ENCODE measurements at regions not wholly inside any gene's neighbourhood (a gene's known extent, or its start where the extent isn't known, plus 50 kb on each side); places are given as distances from the start of the nearest gene placed in this dataset.

DNA sequence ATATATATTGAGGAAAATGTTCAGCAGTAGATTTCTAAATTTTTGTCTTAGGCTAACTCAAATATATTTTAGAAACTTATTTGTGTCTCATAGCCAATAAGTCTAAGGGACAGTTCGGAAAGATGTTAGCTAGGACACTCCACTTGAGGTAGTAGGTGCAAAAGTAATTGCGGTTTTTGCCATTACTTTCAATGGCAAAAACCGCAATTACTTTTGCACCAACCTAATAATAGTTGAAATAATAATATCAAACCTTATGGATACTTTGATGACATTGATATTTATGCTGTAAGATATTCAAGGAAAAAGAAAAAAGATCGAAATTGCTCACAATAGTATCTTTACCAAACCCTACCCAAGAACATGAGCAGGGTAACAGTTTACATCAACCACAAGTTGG lies 555.5 kb upstream of the ST8SIA4 start:
- POLR2A ChIA-PET: no interaction called here
- dilution Hi-C loops (cut with MboI; ENCODE audit: extremely low pct_ligation_motif_present, low sequenced_read_pairs): no loop called here

More for the DNA sequence above, 555.5 kb upstream of the ST8SIA4 start:
- TF ChIP-seq MAX (IDR thresholded peaks at IDR 0.05; ENCODE audit: insufficient read depth, insufficient read length) (no peak), CTCF (IDR thresholded peaks at IDR 0.05; ENCODE audit: extremely low read depth in 1 of 2, insufficient read depth in 1 of 2, low read depth in 1 of 2, low read length in 2 of 2) (no peak), MYC (IDR thresholded peaks at IDR 0.05; ENCODE audit: low read depth, low read length) (no peak), POLR2A (IDR thresholded peaks at IDR 0.05; ENCODE audit: low read depth, low read length) (no peak), GATA2 (IDR thresholded peaks at IDR 0.05; ENCODE audit: insufficient read depth, insufficient read length, low read depth, low read length) (no peak), JUN (IDR thresholded peaks at IDR 0.05; ENCODE audit: borderline replicate concordance, insufficient read depth, insufficient read length, low read depth) (no peak), POLR2AphosphoS5 (IDR thresholded peaks at IDR 0.05; ENCODE audit: insufficient read depth, low read depth, low read length) (no peak), EZH2 (IDR thresholded peaks at IDR 0.05; ENCODE audit: borderline replicate concordance, low read depth, low read length, severe bottlenecking) (no peak), FOS (IDR thresholded peaks at IDR 0.05; ENCODE audit: borderline replicate concordance, insufficient read depth, low read length) (no peak)
- no peaks in the 10 kb centered on the region for H3K4me1 ChIP-seq (ENCODE audit: control insufficient read depth, extremely low read depth, insufficient read depth, low read length)
- no peaks in the 10 kb centered on the region for H3K9me1 ChIP-seq (replicated peaks; ENCODE audit: control insufficient read depth, extremely low read depth, insufficient read depth, low read length)
- H2AFZ ChIP-seq (ENCODE audit: low read depth, low read length): no peak overlapping the region
- intact Hi-C loops (cut with micrococcal nuclease): no loop called here
- no peaks in the 10 kb centered on the region for H3K36me3 ChIP-seq (ENCODE audit: control insufficient read depth in 2 of 2, extremely low read depth in 1 of 2, insufficient read depth in 2 of 2, low read length in 2 of 2)
- FAIRE-seq (no peak), DNase-seq (ENCODE audit: low read depth, low spot score) (no peak)
- CTCF ChIA-PET: interaction anchor here (1.6 kb wide), 1 partner anchor 22 kb away, joined by 5 read pairs; no protein-coding TSS in a partner anchor
- no peak overlapping the region for H3K9ac ChIP-seq (replicated peaks; ENCODE audit: extremely low read depth, insufficient read depth, low read length)
- no peak overlapping the region for H3K4me2 ChIP-seq (ENCODE audit: insufficient read depth, low read length)
- no peaks in the 10 kb centered on the region for H3K27me3 ChIP-seq (ENCODE audit: control insufficient read depth in 2 of 2, insufficient read depth in 2 of 2, low read length in 2 of 2)
- H3K9me3 ChIP-seq (replicated peaks; ENCODE audit: control insufficient read depth, insufficient read depth, low read length): no peaks in the 10 kb centered on the region
- no peaks in the 10 kb centered on the region for H3K79me2 ChIP-seq (ENCODE audit: control insufficient read depth, insufficient read depth, low read length)
- H3K4me3 ChIP-seq (replicated peaks in 1 of 3; ENCODE audit: insufficient read depth in 1 of 3, low read depth in 1 of 3, low read length in 3 of 3): no peak overlapping the region
- no peak overlapping the region for H3K27ac ChIP-seq (ENCODE audit: insufficient read depth, low read depth, low read length)
- H4K20me1 ChIP-seq (replicated peaks; ENCODE audit: control insufficient read depth, extremely low read depth, insufficient read depth, low read length): no peaks in the 10 kb centered on the region
- no TSS peak for BruUV-seq (replicated peaks)
